Neural crest cell (in vitro differentiated cells): ENCODE measurements at regions not wholly inside any gene's neighbourhood (a gene's known extent, or its start where the extent isn't known, plus 50 kb on each side); places are given as distances from the start of the nearest gene placed in this dataset.

Experiments used
- DNase-seq: peaks from one replicate; pipeline ENCODE4 v3.0.0; 2021; ENCODE audit warnings: low read depth, mixed read lengths, low spot score
- H3K27ac Mint-ChIP-seq: one replicate; pipeline ENCODE4 v1.8.0; 2021; ENCODE audit warnings: mild to moderate bottlenecking, mixed read lengths; ENCODE audit not compliant: unreplicated experiment
- H3K27me3 Mint-ChIP-seq: 2 replicates; pipeline ENCODE4 v1.8.0; 2021; ENCODE audit warnings: low read depth, mild to moderate bottlenecking, mixed read lengths
- H3K36me3 Mint-ChIP-seq: 2 replicates; pipeline ENCODE4 v1.8.0; 2021; ENCODE audit warnings: low read depth, mild to moderate bottlenecking, mixed read lengths
- H3K4me1 Mint-ChIP-seq: 2 replicates; pipeline ENCODE4 v1.8.0; 2021; ENCODE audit warnings: mixed read lengths
- H3K4me3 Mint-ChIP-seq: one replicate; pipeline ENCODE4 v1.8.0; 2021; ENCODE audit warnings: mild to moderate bottlenecking, mixed read lengths
- H3K9me3 Mint-ChIP-seq: 2 replicates; pipeline ENCODE4 v1.8.0; 2021; ENCODE audit warnings: mixed read lengths
- TF ChIP-seq, protein P1 (sequence below): fragments of 200-600 bp; sonication (generic); conservative IDR thresholded peaks from 2 replicates; pipeline ENCODE4 v1.5.0; 2021; ENCODE audit warnings: antibody characterized with exemption, mild to moderate bottlenecking

DNA sequence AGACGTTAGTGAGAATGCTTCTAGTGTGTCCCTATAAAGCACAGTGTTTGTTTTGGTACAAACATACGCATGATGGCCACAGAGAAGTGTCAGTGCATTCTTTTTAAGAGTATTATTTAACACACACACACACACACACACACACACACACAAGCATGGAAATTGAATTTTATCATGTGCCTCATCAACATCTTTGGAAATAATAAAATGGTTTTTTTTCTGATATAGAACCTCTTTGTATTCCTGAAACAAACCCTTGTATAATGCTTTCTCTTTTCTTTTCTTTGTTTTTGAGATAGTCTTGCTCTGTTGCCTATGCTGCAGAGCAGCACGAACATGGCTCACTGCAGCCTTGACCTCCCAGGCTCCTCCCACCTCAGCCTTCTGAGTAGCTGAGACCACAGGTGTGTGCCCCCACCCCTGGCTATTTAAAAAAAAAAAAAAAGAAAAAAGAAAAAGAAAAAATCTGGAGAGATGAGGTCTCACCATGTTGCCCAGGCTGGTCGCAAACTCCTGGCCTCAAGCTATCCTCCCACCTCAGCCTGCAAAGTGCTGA lies 116.2 kb upstream of the SYNDIG1 start:
- Mint-ChIP-seq H3K4me1 (peaks cover 8% of the 10 kb centered on the region), H3K27me3 (no peaks in the 10 kb centered on the region), H3K4me3 (no peak overlapping the region), H3K27ac (no peak overlapping the region), H3K36me3 (no peaks in the 10 kb centered on the region), H3K9me3 (no peaks in the 10 kb centered on the region)
- no peak for DNase-seq
- TF ChIP-seq, protein P1, sequence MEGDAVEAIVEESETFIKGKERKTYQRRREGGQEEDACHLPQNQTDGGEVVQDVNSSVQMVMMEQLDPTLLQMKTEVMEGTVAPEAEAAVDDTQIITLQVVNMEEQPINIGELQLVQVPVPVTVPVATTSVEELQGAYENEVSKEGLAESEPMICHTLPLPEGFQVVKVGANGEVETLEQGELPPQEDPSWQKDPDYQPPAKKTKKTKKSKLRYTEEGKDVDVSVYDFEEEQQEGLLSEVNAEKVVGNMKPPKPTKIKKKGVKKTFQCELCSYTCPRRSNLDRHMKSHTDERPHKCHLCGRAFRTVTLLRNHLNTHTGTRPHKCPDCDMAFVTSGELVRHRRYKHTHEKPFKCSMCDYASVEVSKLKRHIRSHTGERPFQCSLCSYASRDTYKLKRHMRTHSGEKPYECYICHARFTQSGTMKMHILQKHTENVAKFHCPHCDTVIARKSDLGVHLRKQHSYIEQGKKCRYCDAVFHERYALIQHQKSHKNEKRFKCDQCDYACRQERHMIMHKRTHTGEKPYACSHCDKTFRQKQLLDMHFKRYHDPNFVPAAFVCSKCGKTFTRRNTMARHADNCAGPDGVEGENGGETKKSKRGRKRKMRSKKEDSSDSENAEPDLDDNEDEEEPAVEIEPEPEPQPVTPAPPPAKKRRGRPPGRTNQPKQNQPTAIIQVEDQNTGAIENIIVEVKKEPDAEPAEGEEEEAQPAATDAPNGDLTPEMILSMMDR: no peak

DNA sequence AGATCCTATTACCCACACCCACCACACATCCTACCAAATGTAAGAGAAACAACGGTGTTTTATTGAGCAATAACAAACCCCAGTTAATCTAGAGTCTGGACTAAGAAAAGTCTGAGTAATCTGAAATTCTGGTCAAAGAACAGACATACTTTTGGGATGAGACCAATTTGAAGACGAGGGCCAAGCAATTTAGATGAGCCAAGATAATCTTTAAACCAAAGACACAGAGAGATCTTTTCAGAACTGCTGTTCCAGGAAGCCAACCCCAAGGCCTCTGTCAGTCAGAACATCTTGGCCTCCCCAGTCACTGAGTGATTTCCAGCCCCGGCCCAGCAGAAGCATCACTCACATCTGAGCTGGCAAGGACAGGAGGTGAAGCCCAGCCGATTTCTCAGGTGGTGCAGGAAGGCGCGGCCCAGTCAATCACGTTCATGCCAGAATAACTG lies 118.5 kb upstream of the SYNDIG1 start:
- Mint-ChIP-seq H3K36me3 (no peaks in the 10 kb centered on the region), H3K4me3 (no peak overlapping the region), H3K27me3 (no peaks in the 10 kb centered on the region), H3K9me3 (no peaks in the 10 kb centered on the region), H3K27ac (no peak overlapping the region), H3K4me1 (no peaks in the 10 kb centered on the region)
- DNase-seq: no peak
- TF ChIP-seq, protein P1: no peak

DNA sequence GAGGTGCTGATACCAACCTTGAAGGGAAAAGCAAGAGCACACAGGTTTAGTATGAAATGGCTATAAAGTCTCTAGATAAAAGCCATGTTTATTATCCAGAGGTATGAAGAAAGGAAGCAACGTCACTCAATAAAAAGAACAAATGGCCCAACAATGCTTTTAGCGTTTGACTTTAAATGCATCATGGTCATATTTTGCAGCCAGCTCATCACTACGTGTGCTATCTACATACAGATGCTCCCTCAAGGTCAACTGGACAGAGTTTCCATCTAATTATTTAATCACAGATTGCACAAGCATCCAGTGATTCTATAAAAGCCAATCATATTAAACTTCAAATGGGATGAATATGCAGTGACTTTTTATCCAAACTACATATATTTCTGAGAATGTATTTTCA lies 127.6 kb upstream of the SYNDIG1 start:
- Mint-ChIP-seq H3K36me3 (no peaks in the 10 kb centered on the region), H3K4me1 (peaks cover 8% of the 10 kb centered on the region), H3K9me3 (peaks cover 4% of the 10 kb centered on the region), H3K27ac (no peak overlapping the region), H3K4me3 (no peak overlapping the region), H3K27me3 (no peaks in the 10 kb centered on the region)
- no peak for DNase-seq
- TF ChIP-seq, protein P1: no peak

DNA sequence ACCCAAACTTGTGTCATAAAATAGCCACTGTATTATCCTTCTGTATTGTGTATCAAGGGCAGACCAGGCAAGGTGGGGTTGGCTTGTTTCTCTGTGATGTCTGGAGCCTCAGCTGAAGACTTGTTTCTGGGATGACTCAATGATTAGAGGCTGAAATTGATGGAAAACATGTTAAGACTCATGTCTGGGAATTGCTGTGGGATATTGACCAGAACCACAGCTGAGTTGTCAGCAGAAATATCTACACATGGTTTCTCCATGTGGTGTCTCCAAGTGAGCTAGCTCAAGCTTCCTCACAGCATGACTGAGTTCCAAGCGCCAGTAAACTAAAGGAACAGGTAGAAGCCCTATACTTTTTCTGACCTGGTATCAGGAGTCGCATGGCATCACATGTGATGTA lies 128.5 kb upstream of the SYNDIG1 start:
- TF ChIP-seq, protein P1: no peak
- H3K36me3 Mint-ChIP-seq: no peaks in the 10 kb centered on the region
- H3K27me3 Mint-ChIP-seq: no peaks in the 10 kb centered on the region
- peaks cover 4% of the 10 kb centered on the region for H3K9me3 Mint-ChIP-seq
- peaks cover 8% of the 10 kb centered on the region for H3K4me1 Mint-ChIP-seq
- no peak for DNase-seq
- no peak overlapping the region for H3K4me3 Mint-ChIP-seq
- H3K27ac Mint-ChIP-seq: no peak overlapping the region

DNA sequence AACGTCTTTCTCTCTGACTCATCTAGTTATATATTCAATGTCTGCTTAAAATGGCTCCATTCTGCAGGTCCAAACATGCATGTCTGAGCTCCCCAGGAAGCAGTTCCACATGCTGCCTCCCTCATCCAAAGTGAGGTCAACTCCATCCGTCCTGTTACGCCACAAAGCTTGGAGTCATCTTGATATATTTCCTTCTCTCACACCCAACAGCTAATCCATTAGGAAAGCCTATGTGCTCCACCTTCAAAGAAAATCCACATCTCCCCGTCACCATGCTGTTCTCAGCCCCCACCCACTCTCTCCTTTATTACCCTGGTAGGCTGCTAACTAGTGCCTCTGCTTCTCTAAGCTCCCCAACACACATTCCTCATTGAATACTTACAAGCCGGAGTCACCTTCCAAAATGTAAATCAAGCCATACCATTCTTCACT lies 130.2 kb upstream of the SYNDIG1 start:
- no peaks in the 10 kb centered on the region for H3K36me3 Mint-ChIP-seq
- peaks cover 3% of the 10 kb centered on the region for H3K27me3 Mint-ChIP-seq
- H3K4me1 Mint-ChIP-seq: peaks cover 5% of the 10 kb centered on the region
- no peak for DNase-seq
- no peak overlapping the region for H3K27ac Mint-ChIP-seq
- no peak overlapping the region for H3K4me3 Mint-ChIP-seq
- H3K9me3 Mint-ChIP-seq: peaks cover 6% of the 10 kb centered on the region
- TF ChIP-seq, protein P1: no peak
